ENCODE measurements at regions not wholly inside any gene's neighbourhood (a gene's known extent, or its start where the extent isn't known, plus 50 kb on each side); places are given as distances from the start of the nearest gene placed in this dataset.
"Not testable (repeated sequence)": the region's sequence is repeated elsewhere in the genome, so short reads cannot be mapped to it uniquely, and the experiment has no call there.

DNA sequence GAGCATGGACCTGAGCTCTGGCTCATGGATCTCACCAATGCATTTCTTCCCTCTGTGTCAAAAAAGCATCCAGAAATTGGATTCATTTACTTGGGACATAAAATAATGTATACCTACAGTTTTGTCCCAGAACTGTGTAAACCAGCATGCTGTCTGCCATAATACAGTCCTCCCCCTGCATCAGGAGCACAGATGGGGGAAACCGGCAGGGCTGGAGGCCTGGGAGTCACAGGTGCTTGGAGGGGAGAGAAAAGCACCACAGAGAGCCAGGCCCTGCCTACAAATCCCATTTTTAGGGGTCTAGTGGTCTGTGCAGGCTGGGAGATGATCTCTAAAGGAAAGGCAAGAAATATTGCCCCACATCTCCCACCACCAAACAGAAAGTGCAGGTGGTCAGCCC is 91.8 kb downstream of the POTEH start:
- not testable (repeated sequence) for H3K9me3 ChIP-seq (ENCODE audit: control insufficient read depth, low read length); H3K27me3 ChIP-seq (ENCODE audit: control insufficient read depth, insufficient read depth, low read length, poor library complexity, severe bottlenecking); H3K27me3 Mint-ChIP-seq (ENCODE audit: insufficient read depth); H3K4me3 Mint-ChIP-seq; H3K36me3 ChIP-seq (ENCODE audit: control insufficient read depth, insufficient read depth, low read length); H3K4me1 Mint-ChIP-seq; H3K4me1 ChIP-seq (ENCODE audit: control insufficient read depth, insufficient read depth, low read length); H3K9ac ChIP-seq (ENCODE audit: extremely low read depth, low read length, poor library complexity, severe bottlenecking); H3K27ac Mint-ChIP-seq; H3K36me3 Mint-ChIP-seq (ENCODE audit: low read depth); H3K27ac ChIP-seq (ENCODE audit: low read depth, low read length); DNase-seq; H3K4me3 ChIP-seq (ENCODE audit: low read length)
- peaks cover 15% of the 10 kb centered on the region for H3K9me3 Mint-ChIP-seq
- WGBS, 2 experiments (ENCODE audit: insufficient coverage in 1 of 2, insufficient read length in 1 of 2): 20% methylated on average over 1 of the region's 1 CpG; no CpG with 5 or more reads in 1 of the 2 experiments

DNA sequence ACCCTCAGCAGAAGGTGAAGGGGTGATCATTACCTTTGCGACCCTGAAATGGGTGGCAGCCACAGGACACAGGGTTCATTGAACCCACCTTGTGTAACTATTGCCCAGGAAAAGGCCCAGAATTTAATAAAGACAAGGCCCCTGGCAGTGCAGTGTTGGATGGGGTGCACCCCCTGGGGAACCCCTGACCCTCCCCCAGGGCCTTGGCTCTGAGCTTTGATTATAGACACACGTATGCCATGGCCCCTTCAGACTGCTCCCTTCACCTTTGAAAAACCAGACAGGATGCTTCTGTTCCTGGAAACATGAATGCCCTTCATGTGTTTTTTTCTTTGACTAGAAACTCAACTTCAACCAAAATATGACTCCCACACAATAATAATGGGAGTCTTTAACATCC is 93.1 kb downstream of the POTEH start:
- H3K9me3 ChIP-seq (ENCODE audit: control insufficient read depth, low read length); H3K36me3 ChIP-seq (ENCODE audit: control insufficient read depth, insufficient read depth, low read length); H3K27ac ChIP-seq (ENCODE audit: low read depth, low read length); H3K27me3 ChIP-seq (ENCODE audit: control insufficient read depth, insufficient read depth, low read length, poor library complexity, severe bottlenecking); H3K4me1 ChIP-seq (ENCODE audit: control insufficient read depth, insufficient read depth, low read length); H3K4me3 ChIP-seq (ENCODE audit: low read length); DNase-seq; H3K9ac ChIP-seq (ENCODE audit: extremely low read depth, low read length, poor library complexity, severe bottlenecking); H3K36me3 Mint-ChIP-seq (ENCODE audit: low read depth); H3K27me3 Mint-ChIP-seq (ENCODE audit: insufficient read depth); H3K27ac Mint-ChIP-seq; H3K4me1 Mint-ChIP-seq; H3K4me3 Mint-ChIP-seq: not testable (repeated sequence)
- peaks cover 17% of the 10 kb centered on the region for H3K9me3 Mint-ChIP-seq
- no CpG with 5 or more reads among the region's 2 CpGs for WGBS, 2 experiments (ENCODE audit: insufficient coverage in 1 of 2, insufficient read length in 1 of 2)

DNA sequence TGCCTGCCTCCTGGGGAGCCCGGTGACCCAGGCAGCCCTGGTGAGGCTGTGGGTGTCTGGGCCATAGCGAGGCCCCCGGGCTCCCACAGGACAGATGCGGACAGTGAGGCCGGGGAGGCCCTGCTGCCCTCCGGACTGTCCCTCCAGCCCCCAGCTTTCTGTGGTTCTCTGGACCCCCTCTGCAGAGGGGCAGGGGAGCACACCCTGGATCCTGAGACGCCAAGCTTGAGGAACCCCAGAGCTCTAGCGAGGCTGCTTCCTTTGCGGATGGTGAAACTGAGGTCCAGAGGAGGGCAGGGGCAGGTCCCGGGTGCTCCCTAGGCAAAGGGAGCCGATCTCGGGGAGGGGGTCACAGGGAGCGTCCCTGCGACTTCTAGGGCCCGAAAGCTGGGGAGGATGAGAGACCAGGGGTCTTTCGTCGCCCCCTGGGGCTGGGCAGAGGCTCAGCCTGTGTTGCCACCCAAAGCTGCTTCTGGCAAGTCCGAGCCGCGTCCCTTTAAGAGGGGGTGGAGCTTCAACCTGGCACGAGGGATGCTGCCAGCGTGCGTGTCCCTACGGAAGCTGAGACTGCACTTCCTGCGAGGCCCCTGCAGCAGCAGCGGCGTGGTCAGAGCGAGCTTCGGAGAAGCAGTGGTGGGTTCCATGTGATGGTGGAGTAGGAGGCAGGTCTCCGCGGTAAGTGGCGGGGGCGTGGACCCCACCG is 94.7 kb downstream of the POTEH start:
- H3K9ac ChIP-seq (ENCODE audit: extremely low read depth, low read length, poor library complexity, severe bottlenecking); H3K27me3 ChIP-seq (ENCODE audit: control insufficient read depth, insufficient read depth, low read length, poor library complexity, severe bottlenecking); H3K4me3 ChIP-seq (ENCODE audit: low read length); H3K27me3 Mint-ChIP-seq (ENCODE audit: insufficient read depth); H3K27ac Mint-ChIP-seq; H3K27ac ChIP-seq (ENCODE audit: low read depth, low read length); H3K4me3 Mint-ChIP-seq; H3K4me1 ChIP-seq (ENCODE audit: control insufficient read depth, insufficient read depth, low read length); H3K36me3 ChIP-seq (ENCODE audit: control insufficient read depth, insufficient read depth, low read length); H3K36me3 Mint-ChIP-seq (ENCODE audit: low read depth); DNase-seq; H3K4me1 Mint-ChIP-seq: not testable (repeated sequence)
- peaks cover 17% of the 10 kb centered on the region for H3K9me3 Mint-ChIP-seq
- H3K9me3 ChIP-seq (ENCODE audit: control insufficient read depth, low read length): peaks cover 12% of the 10 kb centered on the region
- no CpG with 5 or more reads among the region's 34 CpGs for WGBS, 2 experiments (ENCODE audit: insufficient coverage in 1 of 2, insufficient read length in 1 of 2)

DNA sequence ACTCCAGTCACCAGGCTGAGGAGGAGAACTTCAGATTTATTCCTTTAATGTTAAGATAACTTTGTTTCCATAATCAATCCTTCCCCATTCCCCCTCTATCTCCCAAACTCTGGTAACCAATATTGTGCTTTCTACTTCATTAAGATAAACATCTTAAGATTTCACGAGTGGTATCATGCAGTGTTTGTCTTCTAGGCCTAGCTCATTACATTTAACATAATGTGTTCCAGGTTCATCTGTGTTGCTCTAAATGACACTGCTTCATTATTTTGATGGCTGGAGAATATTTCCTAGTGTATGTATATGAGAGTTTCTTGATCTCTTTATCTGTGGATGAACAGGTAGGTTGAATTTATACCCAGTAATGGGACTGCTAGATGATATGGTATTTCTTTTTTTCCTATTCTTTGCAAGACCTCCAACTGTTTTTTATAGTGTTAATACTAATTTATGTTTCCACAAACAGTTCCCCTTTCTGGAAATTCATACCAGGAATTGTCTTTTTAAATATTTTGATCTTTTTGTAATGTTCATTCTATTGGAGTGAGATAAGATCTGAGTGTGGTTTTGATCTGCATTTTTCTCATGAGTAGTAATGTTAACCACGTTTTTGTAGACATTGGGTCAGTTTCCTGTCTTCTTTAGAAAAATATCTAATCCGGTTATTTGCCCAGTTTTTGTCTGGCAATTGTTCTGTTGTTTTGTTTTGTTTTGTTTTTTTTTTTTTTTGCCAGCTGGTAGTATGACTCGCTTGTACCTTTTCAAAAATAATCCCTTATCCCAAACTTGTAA is 97.3 kb downstream of the POTEH start:
- H3K27ac Mint-ChIP-seq; H3K4me3 ChIP-seq (ENCODE audit: low read length); H3K9ac ChIP-seq (ENCODE audit: extremely low read depth, low read length, poor library complexity, severe bottlenecking); H3K4me1 Mint-ChIP-seq; H3K27ac ChIP-seq (ENCODE audit: low read depth, low read length); H3K4me1 ChIP-seq (ENCODE audit: control insufficient read depth, insufficient read depth, low read length); H3K4me3 Mint-ChIP-seq; DNase-seq; H3K27me3 Mint-ChIP-seq (ENCODE audit: insufficient read depth); H3K36me3 Mint-ChIP-seq (ENCODE audit: low read depth); H3K27me3 ChIP-seq (ENCODE audit: control insufficient read depth, insufficient read depth, low read length, poor library complexity, severe bottlenecking); H3K36me3 ChIP-seq (ENCODE audit: control insufficient read depth, insufficient read depth, low read length): not testable (repeated sequence)
- peaks cover 17% of the 10 kb centered on the region for H3K9me3 Mint-ChIP-seq
- WGBS, 2 experiments (ENCODE audit: insufficient coverage in 1 of 2, insufficient read length in 1 of 2): 38 to 78% methylated on average over 1 to 2 of the region's 4 CpGs
- H3K9me3 ChIP-seq (ENCODE audit: control insufficient read depth, low read length): peaks cover 12% of the 10 kb centered on the region

DNA sequence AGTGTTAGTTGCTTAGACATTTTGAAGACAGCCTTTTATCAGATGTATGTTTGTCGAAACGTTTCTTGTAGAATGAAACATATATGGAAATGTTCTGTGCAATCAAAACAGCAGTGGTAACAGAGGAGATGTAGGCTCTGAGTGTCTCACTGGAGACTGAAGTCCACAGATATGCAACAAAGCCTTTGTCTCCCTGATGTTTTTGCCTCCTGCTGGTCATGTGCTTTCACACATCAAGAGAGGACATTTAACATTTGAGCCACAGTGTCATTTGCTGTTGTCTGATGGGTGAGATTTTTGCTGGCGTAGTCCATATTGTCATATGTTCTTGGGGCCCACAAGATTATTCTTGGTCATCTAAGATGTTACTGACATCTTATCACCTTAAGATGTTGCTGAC is 101.7 kb downstream of the POTEH start:
- not testable (repeated sequence) for H3K9me3 Mint-ChIP-seq; H3K27ac ChIP-seq (ENCODE audit: low read depth, low read length); H3K4me1 Mint-ChIP-seq; H3K9ac ChIP-seq (ENCODE audit: extremely low read depth, low read length, poor library complexity, severe bottlenecking); H3K36me3 Mint-ChIP-seq (ENCODE audit: low read depth); H3K9me3 ChIP-seq (ENCODE audit: control insufficient read depth, low read length); H3K4me3 Mint-ChIP-seq; H3K27me3 ChIP-seq (ENCODE audit: control insufficient read depth, insufficient read depth, low read length, poor library complexity, severe bottlenecking); H3K27me3 Mint-ChIP-seq (ENCODE audit: insufficient read depth); H3K36me3 ChIP-seq (ENCODE audit: control insufficient read depth, insufficient read depth, low read length); H3K4me3 ChIP-seq (ENCODE audit: low read length); H3K4me1 ChIP-seq (ENCODE audit: control insufficient read depth, insufficient read depth, low read length); H3K27ac Mint-ChIP-seq; DNase-seq
- WGBS, 2 experiments (ENCODE audit: insufficient coverage in 1 of 2, insufficient read length in 1 of 2): 91% methylated on average over 1 of the region's 3 CpGs; no CpG with 5 or more reads in 1 of the 2 experiments

DNA sequence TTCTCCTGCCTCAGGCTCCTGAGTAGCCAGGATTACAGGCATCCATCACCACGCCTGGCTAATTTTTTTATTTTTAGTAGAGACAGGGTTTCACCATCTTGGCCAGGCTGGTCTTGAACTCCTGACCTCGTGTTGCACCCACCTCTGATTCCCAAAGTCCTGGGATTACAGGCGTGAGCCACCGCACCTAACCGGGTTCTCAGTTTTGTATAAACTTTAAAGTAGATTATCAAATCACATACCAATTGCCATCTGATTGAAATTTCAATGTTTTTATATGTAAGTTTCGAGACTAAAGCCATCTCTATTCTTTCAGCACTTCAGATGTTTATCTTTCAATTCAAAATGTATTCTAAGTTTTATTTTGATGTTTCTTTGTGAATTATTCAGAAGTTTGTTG is 110.1 kb downstream of the POTEH start:
- WGBS, 2 experiments (ENCODE audit: insufficient coverage in 1 of 2, insufficient read length in 1 of 2): no CpG with 5 or more reads among the region's 6 CpGs
- H3K27ac ChIP-seq (ENCODE audit: low read depth, low read length); H3K4me1 ChIP-seq (ENCODE audit: control insufficient read depth, insufficient read depth, low read length); H3K27ac Mint-ChIP-seq; H3K9ac ChIP-seq (ENCODE audit: extremely low read depth, low read length, poor library complexity, severe bottlenecking); H3K9me3 Mint-ChIP-seq; DNase-seq; H3K9me3 ChIP-seq (ENCODE audit: control insufficient read depth, low read length); H3K27me3 ChIP-seq (ENCODE audit: control insufficient read depth, insufficient read depth, low read length, poor library complexity, severe bottlenecking); H3K36me3 ChIP-seq (ENCODE audit: control insufficient read depth, insufficient read depth, low read length); H3K4me3 Mint-ChIP-seq; H3K27me3 Mint-ChIP-seq (ENCODE audit: insufficient read depth); H3K4me3 ChIP-seq (ENCODE audit: low read length); H3K4me1 Mint-ChIP-seq; H3K36me3 Mint-ChIP-seq (ENCODE audit: low read depth): not testable (repeated sequence)
